Hippocampal formation (tissue), 2 donors: ENCODE measurements at regions not wholly inside any gene's neighbourhood (a gene's known extent, or its start where the extent isn't known, plus 50 kb on each side); places are given as distances from the start of the nearest gene placed in this dataset.
"Not testable (repeated sequence)": the region's sequence is repeated elsewhere in the genome, so short reads cannot be mapped to it uniquely, and the experiment has no call there.

Experiments
- DNase-seq, 2 donors: peaks; one replicate each; lab custom pipeline; 2025; lab: John Stamatoyannopoulos, UW

- no peak for DNase-seq
Observed at GRCh38 chr16:61432421-61432820, 603.8 kb downstream of the CDH8 start.

DNA sequence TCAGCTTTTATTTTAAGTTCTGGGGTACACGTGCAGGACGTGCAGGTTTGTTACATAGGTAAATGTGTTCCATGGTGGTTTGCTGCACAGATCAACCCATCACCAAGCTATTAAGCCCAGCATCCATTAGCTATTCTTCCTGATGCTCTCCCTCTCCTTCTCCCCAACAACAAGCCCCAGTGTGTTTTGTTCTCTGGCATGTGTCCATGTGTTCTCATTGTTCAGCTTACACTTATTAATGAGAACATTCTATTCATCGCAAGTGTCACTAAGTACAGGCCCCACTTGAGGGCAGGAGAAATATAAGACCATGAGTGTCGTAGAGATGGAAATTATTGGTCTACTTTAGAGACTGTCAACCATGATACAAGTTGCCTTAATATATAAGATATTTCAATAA lies 615.1 kb downstream of the CDH8 start:
- no peak for DNase-seq

- no peak for DNase-seq
Observed at GRCh38 chr16:61419791-61420190, 616.4 kb downstream of the CDH8 start.

GRCh38 chr16:61418802-61419201 lies 617.4 kb downstream of the CDH8 start:
- DNase-seq = not testable (repeated sequence)

GRCh38 chr16:61415126-61415525 lies 621.1 kb downstream of the CDH8 start:
- DNase-seq = no peak

GRCh38 chr16:61413021-61413420 lies 623.2 kb downstream of the CDH8 start:
- DNase-seq = no peak

GRCh38 chr16:61412562-61412961 lies 623.7 kb downstream of the CDH8 start:
- no peak for DNase-seq

DNA sequence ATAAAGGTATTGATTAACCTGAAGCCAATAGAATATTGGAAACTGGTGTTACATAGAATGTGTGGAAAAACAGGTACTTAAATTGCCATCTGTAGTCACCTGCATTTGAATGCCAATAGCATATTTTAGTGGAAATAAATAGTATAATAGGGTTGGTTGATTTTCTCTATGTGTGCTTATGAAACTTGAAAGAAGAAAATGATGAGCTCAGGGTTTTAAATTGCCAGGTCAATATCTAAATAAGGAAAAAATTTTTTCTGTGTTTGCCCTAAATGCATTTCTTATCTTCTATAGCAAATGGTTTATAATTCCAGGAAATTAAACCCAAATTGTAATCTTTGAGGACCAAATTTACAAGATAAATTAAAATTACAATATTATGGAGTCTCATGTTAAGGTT lies 626.6 kb downstream of the CDH8 start:
- DNase-seq = no peak

DNA sequence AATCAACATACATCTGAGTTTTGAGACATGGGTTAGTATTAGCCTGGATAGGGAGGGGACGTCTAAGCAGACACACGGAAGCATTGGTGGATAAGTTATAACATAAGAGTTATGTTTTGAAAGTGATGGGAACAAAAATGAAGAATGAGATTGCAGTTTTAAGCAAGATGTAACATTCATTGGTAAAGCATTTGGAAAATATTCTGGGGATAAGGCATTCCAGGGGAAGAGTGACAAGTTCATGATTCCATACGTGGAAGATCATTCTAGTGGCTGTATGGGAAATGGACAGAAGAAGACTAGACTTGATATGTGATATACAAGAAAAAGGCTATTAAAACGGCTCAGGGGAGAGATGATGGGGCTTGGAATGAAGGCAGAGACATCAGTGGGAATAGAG lies 632.9 kb downstream of the CDH8 start:
- no peak for DNase-seq

GRCh38 chr16:61391896-61392295 lies 644.3 kb downstream of the CDH8 start:
- DNase-seq = no peak

DNA sequence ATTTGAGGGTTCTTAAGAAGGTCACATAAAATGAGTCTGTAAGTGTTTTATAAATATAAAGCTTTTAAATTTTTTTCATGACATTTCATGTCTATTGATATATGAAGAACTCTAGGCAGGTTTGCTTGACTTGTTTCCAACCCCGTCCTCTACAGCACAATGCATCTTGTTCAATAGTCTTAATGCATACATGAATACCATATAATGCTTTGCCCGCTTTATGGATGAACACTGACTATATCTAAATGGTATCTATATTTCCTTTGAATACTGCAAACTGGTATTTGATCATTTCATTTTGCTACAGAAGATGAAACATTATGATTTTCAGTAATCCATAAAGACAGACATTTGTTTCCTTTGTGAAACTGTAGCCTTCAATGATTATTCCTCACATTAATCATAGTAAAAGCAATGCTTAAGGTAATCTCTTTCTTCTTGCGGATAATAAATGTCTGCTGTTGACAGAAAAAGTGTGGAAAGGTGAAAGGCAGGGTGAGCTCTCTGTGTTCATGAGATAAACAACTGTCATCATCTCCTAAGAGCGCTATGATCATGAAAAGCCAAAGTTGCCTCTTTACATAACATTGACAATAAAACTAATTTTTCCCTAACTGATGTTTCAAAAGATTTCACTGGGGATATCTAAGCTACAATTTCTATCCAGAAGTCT lies 645.1 kb downstream of the CDH8 start:
- no peak for DNase-seq

GRCh38 chr16:61385392-61386071 lies 650.7 kb downstream of the CDH8 start:
- no peak for DNase-seq

DNA sequence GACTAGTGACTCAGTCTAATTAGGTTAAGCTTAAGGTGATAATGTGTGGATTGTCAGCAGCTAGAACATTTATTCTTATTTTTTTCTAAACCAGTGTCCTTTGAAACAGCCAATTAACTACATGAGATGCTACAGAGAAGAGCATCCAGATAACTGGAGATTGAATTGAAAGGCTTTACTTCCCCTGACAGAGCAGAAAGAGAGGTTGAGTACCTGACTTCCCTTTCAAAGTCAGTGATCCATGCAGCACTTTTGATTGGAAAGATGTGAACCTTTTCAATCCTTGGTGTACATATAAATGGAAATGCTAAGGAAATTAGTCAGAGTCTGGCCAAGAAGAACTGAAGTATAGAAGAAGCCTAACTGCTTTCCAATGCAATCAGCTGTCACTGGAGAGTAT lies 653.8 kb downstream of the CDH8 start:
- no peak for DNase-seq

- DNase-seq = no peak
Observed at GRCh38 chr16:61379311-61379710, 656.9 kb downstream of the CDH8 start.

DNA sequence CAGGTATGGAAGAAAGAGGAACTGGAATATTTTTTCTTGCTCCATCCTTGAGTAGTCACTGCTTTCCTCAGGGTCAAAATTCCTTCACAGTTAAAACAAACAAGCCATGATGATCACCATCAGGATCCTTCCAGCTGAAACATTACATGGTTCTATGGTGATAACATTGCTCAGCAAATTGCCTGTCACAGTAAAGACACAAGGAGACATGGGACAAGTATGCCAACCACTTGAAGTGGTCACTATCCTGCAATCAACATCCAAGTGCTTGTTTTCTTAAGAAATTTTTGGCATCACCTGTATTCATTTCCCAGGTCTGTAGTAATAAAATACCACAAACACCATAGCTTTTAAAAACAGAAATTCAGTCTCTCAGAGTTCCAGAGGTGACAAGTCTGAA lies 662.2 kb downstream of the CDH8 start:
- no peak for DNase-seq

DNA sequence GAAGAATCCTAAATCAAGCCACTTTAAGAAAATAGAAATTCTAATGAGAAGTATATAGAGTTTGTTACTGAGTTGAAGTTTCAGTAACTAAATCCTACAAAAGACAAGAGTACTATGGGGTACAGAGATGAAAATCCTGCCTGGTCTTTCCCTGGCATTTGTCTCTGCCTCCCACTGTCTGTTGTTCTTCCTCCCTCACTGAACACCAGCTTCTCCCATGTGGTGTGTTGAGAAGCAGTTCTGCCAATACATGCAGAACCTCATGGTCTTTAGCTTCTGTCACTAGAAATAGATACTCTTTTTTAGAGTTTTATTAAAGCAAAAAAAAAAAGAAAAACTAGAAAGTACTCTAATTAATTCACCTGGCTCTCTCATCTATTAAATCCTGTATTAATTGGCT lies 664.4 kb downstream of the CDH8 start:
- peak in 1 of 2 donors; percentile 8 for DNase-seq

DNA sequence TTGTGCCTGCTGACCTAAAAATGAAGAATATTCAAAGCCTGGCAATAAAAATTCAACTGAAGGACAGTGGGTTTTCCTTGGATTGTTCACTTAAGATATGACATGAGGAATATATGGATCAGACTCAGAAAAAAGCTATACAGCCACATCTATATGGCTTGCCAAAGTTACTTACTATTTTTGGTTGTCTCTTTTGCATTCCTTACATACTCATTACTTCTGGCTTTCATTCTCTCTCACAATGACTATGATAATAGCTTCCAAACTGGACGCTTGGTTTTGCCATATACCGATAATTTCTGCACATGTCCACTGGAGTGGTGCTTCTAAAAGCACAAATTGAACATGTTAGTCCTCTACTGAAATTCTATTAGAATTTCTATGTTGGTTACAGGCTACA lies 664.9 kb downstream of the CDH8 start:
- DNase-seq = no peak

DNA sequence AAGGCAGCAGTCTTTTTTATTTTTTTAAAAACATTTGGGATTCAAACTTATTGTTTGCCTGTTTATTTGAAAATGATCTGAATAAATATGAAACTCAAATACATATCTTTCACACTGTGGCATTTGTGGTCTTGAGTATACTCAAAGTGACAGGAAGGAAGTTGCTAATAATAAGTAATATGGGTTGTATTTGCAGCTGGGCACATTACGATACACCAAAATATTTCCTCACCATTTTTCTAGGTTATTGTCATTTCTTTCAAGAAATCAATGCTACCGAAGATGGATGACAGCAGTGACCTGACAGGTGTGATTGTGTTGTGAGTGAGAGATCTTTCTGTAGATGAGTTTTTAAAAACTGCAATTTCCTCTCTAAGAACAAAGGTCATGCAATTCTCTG lies 665.7 kb downstream of the CDH8 start:
- no peak for DNase-seq

DNA sequence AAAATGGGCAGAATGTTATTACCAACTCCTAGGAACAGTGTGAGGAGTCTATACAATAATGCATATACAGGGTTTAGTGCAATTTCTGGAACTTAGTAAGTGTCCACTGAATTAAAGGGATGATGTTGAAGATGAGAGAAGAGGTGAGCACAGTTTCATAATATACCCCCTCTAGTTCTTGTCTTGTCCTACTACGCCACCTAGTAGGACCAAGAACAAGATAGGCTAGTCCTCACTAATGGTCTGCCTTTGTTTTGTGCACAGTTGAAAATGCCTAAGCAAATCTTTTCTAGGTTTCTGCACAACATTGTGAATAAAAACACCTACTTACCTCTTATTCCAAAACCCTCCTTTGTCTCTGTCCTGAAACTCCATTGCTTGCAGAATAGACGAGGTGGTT lies 670.2 kb downstream of the CDH8 start:
- DNase-seq = no peak

- no peak for DNase-seq
Observed at GRCh38 chr16:61364990-61365389, 671.2 kb downstream of the CDH8 start.

DNA sequence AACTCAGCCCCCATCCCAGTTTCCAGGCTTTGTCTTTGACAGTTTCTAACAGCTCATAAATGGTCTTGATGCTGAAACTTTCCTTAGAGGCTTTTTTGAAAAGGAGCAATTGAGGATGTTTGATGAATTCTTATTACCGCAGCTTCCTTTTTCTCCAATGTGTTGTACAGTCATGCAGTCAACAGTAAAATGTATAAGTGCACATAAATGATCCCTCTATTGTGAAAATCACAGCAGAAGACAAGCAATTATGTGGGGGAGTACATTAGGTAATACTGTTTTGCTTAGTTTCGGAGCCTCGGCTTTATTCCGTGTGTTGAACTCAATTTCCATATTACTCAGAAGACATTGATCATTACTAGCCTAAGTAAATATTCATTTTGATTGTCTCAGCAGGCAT lies 673.7 kb downstream of the CDH8 start:
- DNase-seq = no peak

- DNase-seq = no peak
Observed at GRCh38 chr16:61344791-61345190, 691.4 kb downstream of the CDH8 start.

- no peak for DNase-seq
Observed at GRCh38 chr16:61332461-61332860, 703.8 kb downstream of the CDH8 start.

- DNase-seq = no peak
Observed at GRCh38 chr16:61324044-61324443, 712.2 kb downstream of the CDH8 start.
